ENCODE measurements at regions not wholly inside any gene's neighbourhood (a gene's known extent, or its start where the extent isn't known, plus 50 kb on each side); places are given as distances from the start of the nearest gene placed in this dataset.
"Not testable (repeated sequence)": the region's sequence is repeated elsewhere in the genome, so short reads cannot be mapped to it uniquely, and the experiment has no call there.

GRCh38 chr3:105293441-105293840 is 73.3 kb upstream of the ALCAM start:
- Mint-ChIP-seq H3K4me1 (no peaks in the 10 kb centered on the region), H3K27me3 (ENCODE audit: low read depth) (no peaks in the 10 kb centered on the region), H3K27ac (no peak overlapping the region), H3K36me3 (ENCODE audit: low read depth) (no peaks in the 10 kb centered on the region), H3K9me3 (peaks cover 15% of the 10 kb centered on the region), H3K4me3 (no peak overlapping the region)
- TF ChIP-seq CTCF (IDR thresholded peaks at IDR 0.05; ENCODE audit: unreplicated experiment in 3 of 3): no peak

GRCh38 chr3:105296182-105296822 is 70.4 kb upstream of the ALCAM start:
- peaks cover 18% of the 10 kb centered on the region for H3K9me3 Mint-ChIP-seq
- not testable (repeated sequence) for H3K4me3 Mint-ChIP-seq; H3K4me1 Mint-ChIP-seq; H3K27me3 Mint-ChIP-seq (ENCODE audit: low read depth); H3K36me3 Mint-ChIP-seq (ENCODE audit: low read depth); H3K27ac Mint-ChIP-seq

- Mint-ChIP-seq H3K4me1 (no peaks in the 10 kb centered on the region), H3K9me3 (peaks cover 39% of the 10 kb centered on the region), H3K27me3 (ENCODE audit: low read depth) (no peaks in the 10 kb centered on the region), H3K36me3 (ENCODE audit: low read depth) (no peaks in the 10 kb centered on the region), H3K27ac (no peak overlapping the region), H3K4me3 (no peak overlapping the region)
- TF ChIP-seq CTCF (IDR thresholded peaks at IDR 0.05; ENCODE audit: unreplicated experiment in 3 of 3): no peak
Observed at GRCh38 chr3:105304487-105304886, 62.2 kb upstream of the ALCAM start.

- H3K4me3 Mint-ChIP-seq: no peak overlapping the region
- H3K27ac Mint-ChIP-seq: no peak overlapping the region
- TF ChIP-seq CTCF (IDR thresholded peaks at IDR 0.05; ENCODE audit: unreplicated experiment in 3 of 3): no peak
- no peaks in the 10 kb centered on the region for H3K4me1 Mint-ChIP-seq
- H3K27me3 Mint-ChIP-seq (ENCODE audit: low read depth): no peaks in the 10 kb centered on the region
- H3K36me3 Mint-ChIP-seq (ENCODE audit: low read depth): no peaks in the 10 kb centered on the region
- H3K9me3 Mint-ChIP-seq: peaks cover 13% of the 10 kb centered on the region
Observed at GRCh38 chr3:105315144-105315543, 51.6 kb upstream of the ALCAM start.

GRCh38 chr3:105315815-105316214 is 50.9 kb upstream of the ALCAM start:
- Mint-ChIP-seq H3K27me3 (ENCODE audit: low read depth) (no peaks in the 10 kb centered on the region), H3K4me1 (no peaks in the 10 kb centered on the region), H3K36me3 (ENCODE audit: low read depth) (no peaks in the 10 kb centered on the region), H3K4me3 (no peak overlapping the region), H3K27ac (no peak overlapping the region), H3K9me3 (peaks cover 6% of the 10 kb centered on the region)
- TF ChIP-seq CTCF (IDR thresholded peaks at IDR 0.05; ENCODE audit: unreplicated experiment in 3 of 3): no peak

GRCh38 chr3:105316331-105316730 is 50.4 kb upstream of the ALCAM start:
- peaks cover 4% of the 10 kb centered on the region for H3K9me3 Mint-ChIP-seq
- no peaks in the 10 kb centered on the region for H3K27me3 Mint-ChIP-seq (ENCODE audit: low read depth)
- H3K36me3 Mint-ChIP-seq (ENCODE audit: low read depth): no peaks in the 10 kb centered on the region
- H3K4me3 Mint-ChIP-seq: no peak overlapping the region
- TF ChIP-seq CTCF (IDR thresholded peaks at IDR 0.05; ENCODE audit: unreplicated experiment in 3 of 3): no peak
- H3K27ac Mint-ChIP-seq: no peak overlapping the region
- no peaks in the 10 kb centered on the region for H3K4me1 Mint-ChIP-seq
